HL-60 (cell line): ENCODE measurements at regions not wholly inside any gene's neighbourhood (a gene's known extent, or its start where the extent isn't known, plus 50 kb on each side); places are given as distances from the start of the nearest gene placed in this dataset.

Source experiments
- DNase-seq, 2 experiments: peaks; one replicate each; pipeline ENCODE4 v3.0.0-alpha.2; 2010 to 2020; ENCODE audit warnings: low read depth in 1 of 2, low spot score in 1 of 2
- H3K27ac ChIP-seq: fragments of 250-450 bp; sonication (Bioruptor Pico); replicated peaks from 2 replicates; pipeline ENCODE4 v1.5.1; 2020; ENCODE audit warnings: mild to moderate bottlenecking, moderate library complexity
- H3K27me3 ChIP-seq: fragments of 250-450 bp; sonication (Bioruptor Pico); 2 replicates; pipeline ENCODE4 v1.5.1; 2021; ENCODE audit warnings: mild to moderate bottlenecking, moderate library complexity; ENCODE audit not compliant: insufficient read depth, poor library complexity, severe bottlenecking
- H3K4me3 ChIP-seq: replicated peaks from 2 replicates; pipeline ENCODE4 v1.5.1; 2011; ENCODE audit warnings: mild to moderate bottlenecking, control low read depth, low read length; ENCODE audit not compliant: insufficient read depth
- GABPA ChIP-seq: IDR thresholded peaks from 2 replicates; pipeline ENCODE4 v1.6.1; 2012; ENCODE audit warnings: low read depth
- POLR2AphosphoS5 ChIP-seq: IDR thresholded peaks from 2 replicates; pipeline ENCODE4 v1.6.1; 2012; ENCODE audit warnings: low read depth
- SPI1 ChIP-seq: IDR thresholded peaks from 2 replicates; pipeline ENCODE4 v1.6.1; 2012; ENCODE audit warnings: low read depth, mild to moderate bottlenecking, borderline replicate concordance
- TF ChIP-seq, protein P1 (sequence below): IDR thresholded peaks from one replicate; pipeline ENCODE4 v1.5.1; 2011; ENCODE audit warnings: low read length, control low read depth, inconsistent platforms; ENCODE audit not compliant: insufficient read depth
- TF ChIP-seq, protein P2 (sequence below): IDR thresholded peaks from 2 replicates; pipeline ENCODE4 v1.6.1; 2012; ENCODE audit warnings: low read depth; ENCODE audit not compliant: insufficient replicate concordance

DNA sequence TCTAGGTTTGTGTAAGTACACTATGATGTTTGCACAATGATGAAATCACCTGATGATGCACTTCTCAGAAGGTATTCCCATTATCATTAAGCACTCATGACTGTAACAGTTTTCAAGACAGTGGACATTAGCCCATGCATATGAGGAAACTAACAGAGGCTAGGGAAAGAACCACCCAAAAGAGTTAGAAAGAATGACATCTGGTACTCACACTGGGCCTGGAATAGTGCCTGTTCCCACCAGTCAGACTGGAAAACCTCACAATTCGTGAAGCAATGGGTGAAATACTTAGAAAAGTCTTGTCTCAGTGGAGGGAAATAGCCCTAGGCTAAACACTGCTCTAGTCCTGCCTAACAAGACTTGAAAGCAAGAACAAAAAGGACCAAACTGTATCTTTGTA, 117.4 kb upstream of the GDNF start:
- H3K4me3 ChIP-seq, result no peak overlapping the region
- no peak for DNase-seq
- no peaks in the 10 kb centered on the region for H3K27me3 ChIP-seq
- TF ChIP-seq, protein P1, sequence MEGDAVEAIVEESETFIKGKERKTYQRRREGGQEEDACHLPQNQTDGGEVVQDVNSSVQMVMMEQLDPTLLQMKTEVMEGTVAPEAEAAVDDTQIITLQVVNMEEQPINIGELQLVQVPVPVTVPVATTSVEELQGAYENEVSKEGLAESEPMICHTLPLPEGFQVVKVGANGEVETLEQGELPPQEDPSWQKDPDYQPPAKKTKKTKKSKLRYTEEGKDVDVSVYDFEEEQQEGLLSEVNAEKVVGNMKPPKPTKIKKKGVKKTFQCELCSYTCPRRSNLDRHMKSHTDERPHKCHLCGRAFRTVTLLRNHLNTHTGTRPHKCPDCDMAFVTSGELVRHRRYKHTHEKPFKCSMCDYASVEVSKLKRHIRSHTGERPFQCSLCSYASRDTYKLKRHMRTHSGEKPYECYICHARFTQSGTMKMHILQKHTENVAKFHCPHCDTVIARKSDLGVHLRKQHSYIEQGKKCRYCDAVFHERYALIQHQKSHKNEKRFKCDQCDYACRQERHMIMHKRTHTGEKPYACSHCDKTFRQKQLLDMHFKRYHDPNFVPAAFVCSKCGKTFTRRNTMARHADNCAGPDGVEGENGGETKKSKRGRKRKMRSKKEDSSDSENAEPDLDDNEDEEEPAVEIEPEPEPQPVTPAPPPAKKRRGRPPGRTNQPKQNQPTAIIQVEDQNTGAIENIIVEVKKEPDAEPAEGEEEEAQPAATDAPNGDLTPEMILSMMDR, result no peak
- TF ChIP-seq POLR2AphosphoS5 (no peak), GABPA (no peak), SPI1 (no peak)
- TF ChIP-seq, protein P2, sequence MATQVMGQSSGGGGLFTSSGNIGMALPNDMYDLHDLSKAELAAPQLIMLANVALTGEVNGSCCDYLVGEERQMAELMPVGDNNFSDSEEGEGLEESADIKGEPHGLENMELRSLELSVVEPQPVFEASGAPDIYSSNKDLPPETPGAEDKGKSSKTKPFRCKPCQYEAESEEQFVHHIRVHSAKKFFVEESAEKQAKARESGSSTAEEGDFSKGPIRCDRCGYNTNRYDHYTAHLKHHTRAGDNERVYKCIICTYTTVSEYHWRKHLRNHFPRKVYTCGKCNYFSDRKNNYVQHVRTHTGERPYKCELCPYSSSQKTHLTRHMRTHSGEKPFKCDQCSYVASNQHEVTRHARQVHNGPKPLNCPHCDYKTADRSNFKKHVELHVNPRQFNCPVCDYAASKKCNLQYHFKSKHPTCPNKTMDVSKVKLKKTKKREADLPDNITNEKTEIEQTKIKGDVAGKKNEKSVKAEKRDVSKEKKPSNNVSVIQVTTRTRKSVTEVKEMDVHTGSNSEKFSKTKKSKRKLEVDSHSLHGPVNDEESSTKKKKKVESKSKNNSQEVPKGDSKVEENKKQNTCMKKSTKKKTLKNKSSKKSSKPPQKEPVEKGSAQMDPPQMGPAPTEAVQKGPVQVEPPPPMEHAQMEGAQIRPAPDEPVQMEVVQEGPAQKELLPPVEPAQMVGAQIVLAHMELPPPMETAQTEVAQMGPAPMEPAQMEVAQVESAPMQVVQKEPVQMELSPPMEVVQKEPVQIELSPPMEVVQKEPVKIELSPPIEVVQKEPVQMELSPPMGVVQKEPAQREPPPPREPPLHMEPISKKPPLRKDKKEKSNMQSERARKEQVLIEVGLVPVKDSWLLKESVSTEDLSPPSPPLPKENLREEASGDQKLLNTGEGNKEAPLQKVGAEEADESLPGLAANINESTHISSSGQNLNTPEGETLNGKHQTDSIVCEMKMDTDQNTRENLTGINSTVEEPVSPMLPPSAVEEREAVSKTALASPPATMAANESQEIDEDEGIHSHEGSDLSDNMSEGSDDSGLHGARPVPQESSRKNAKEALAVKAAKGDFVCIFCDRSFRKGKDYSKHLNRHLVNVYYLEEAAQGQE, result no peak
- H3K27ac ChIP-seq, result no peak overlapping the region

DNA sequence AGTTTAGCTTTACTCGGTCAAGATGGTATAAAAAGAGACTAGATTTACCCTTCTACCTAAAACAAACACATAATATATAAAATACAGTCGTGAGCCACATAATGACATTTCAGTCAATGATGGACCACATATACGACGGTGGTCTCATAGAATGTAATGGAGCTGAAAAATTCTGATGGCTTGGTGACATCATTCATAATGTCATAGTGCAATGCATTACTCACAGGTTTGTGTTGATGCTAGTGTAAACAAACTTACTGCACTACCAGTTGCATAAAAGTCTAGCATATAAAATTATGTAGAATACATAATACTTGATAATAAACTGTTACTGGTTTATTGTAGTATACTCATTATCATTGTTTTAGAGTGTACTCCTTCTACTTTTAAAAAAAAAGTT, 115.9 kb upstream of the GDNF start:
- Histone ChIP-seq H3K27ac (no peak overlapping the region), H3K4me3 (no peak overlapping the region), H3K27me3 (no peaks in the 10 kb centered on the region)
- no peak for DNase-seq
- TF ChIP-seq, protein P2, result no peak
- TF ChIP-seq, protein P1, result no peak
- TF ChIP-seq GABPA, result no peak
- TF ChIP-seq POLR2AphosphoS5, result no peak
- TF ChIP-seq SPI1, result no peak

DNA sequence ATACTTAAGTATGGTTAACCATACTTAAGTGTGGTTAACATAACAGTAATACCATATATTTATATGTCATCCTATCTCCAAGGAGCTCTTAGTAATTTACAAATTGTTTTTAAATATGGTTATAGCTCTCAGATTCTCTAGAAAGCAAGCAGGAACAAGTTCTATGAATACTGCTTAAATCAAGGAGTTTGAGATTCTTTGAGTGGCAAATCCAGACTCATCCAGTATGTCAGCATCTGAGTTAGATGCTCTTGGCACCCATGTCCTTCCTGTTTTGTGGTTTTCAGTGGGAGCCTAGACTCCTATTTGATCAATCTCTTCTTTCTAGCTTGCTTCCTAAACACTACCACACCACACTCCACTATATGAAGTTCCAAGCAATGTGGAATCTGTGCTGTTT, 114.7 kb upstream of the GDNF start:
- H3K4me3 ChIP-seq, result no peak overlapping the region
- H3K27me3 ChIP-seq, result no peaks in the 10 kb centered on the region
- DNase-seq, result no peak
- TF ChIP-seq, protein P2, result no peak
- TF ChIP-seq POLR2AphosphoS5, result no peak
- no peak for TF ChIP-seq GABPA
- TF ChIP-seq SPI1, result no peak
- TF ChIP-seq, protein P1, result no peak
- no peak overlapping the region for H3K27ac ChIP-seq
